GM12892 (cell line): ENCODE measurements at regions not wholly inside any gene's neighbourhood (a gene's known extent, or its start where the extent isn't known, plus 50 kb on each side); places are given as distances from the start of the nearest gene placed in this dataset.
"Not testable (repeated sequence)": the region's sequence is repeated elsewhere in the genome, so short reads cannot be mapped to it uniquely, and the experiment has no call there.

Experiments used
- DNase-seq: peaks from one replicate; pipeline ENCODE4 v3.0.0; 2011; ENCODE audit not compliant: insufficient read length
- FAIRE-seq: peaks from 2 replicates; lab custom pipeline; 2011; peaks lifted over from hg19 to GRCh38; lab: Jason Lieb, UNC
- POLR2A ChIP-seq: IDR thresholded peaks from 2 replicates; pipeline ENCODE4 v1.6.1; 2011; ENCODE audit warnings: low read depth, low read length, control low read depth
- POLR2AphosphoS5 ChIP-seq: IDR thresholded peaks from 2 replicates; pipeline ENCODE4 v1.6.1; 2011; ENCODE audit warnings: low read depth, low read length, control low read depth
- TAF1 ChIP-seq: IDR thresholded peaks from 2 replicates; pipeline ENCODE4 v1.6.1; 2011; ENCODE audit warnings: low read depth, mild to moderate bottlenecking, control low read depth, low read length, borderline replicate concordance

GRCh38 chr11:91305402-91305801, 919.2 kb upstream of the FAT3 start:
- no peak for FAIRE-seq
- no peak for DNase-seq
- TF ChIP-seq TAF1 (no peak), POLR2AphosphoS5 (no peak), POLR2A (no peak)

- TF ChIP-seq POLR2A (no peak), POLR2AphosphoS5 (no peak), TAF1 (no peak)
- DNase-seq: no peak
- no peak for FAIRE-seq
Observed at GRCh38 chr11:91303749-91304148, 920.9 kb upstream of the FAT3 start.

GRCh38 chr11:91299980-91300379, 924.6 kb upstream of the FAT3 start:
- DNase-seq (no peak), FAIRE-seq (no peak)
- no peak for TF ChIP-seq POLR2AphosphoS5
- no peak for TF ChIP-seq POLR2A
- TF ChIP-seq TAF1: no peak

- TF ChIP-seq TAF1: no peak
- TF ChIP-seq POLR2AphosphoS5: no peak
- TF ChIP-seq POLR2A: no peak
- FAIRE-seq (no peak), DNase-seq (no peak)
Observed at GRCh38 chr11:91296629-91297028, 928.0 kb upstream of the FAT3 start.

GRCh38 chr11:91295591-91295990, 929.0 kb upstream of the FAT3 start:
- no peak for TF ChIP-seq POLR2AphosphoS5
- no peak for TF ChIP-seq POLR2A
- TF ChIP-seq TAF1: no peak
- FAIRE-seq (no peak), DNase-seq (no peak)

- no peak for TF ChIP-seq POLR2A
- no peak for DNase-seq
- FAIRE-seq: no peak
Observed at GRCh38 chr11:91293119-91293518, 931.5 kb upstream of the FAT3 start.

GRCh38 chr11:91272089-91272488, 952.5 kb upstream of the FAT3 start:
- no peak for DNase-seq
- TF ChIP-seq POLR2A (no peak), TAF1 (no peak), POLR2AphosphoS5 (no peak)
- no peak for FAIRE-seq

- not testable (repeated sequence) for DNase-seq, FAIRE-seq
Observed at GRCh38 chr11:91268512-91269295, 955.9 kb upstream of the FAT3 start.

GRCh38 chr11:91265946-91266345, 958.7 kb upstream of the FAT3 start:
- TF ChIP-seq POLR2A (no peak), POLR2AphosphoS5 (no peak), TAF1 (no peak)

GRCh38 chr11:91264481-91264880, 960.1 kb upstream of the FAT3 start:
- TF ChIP-seq POLR2AphosphoS5: no peak
- no peak for TF ChIP-seq TAF1
- DNase-seq: no peak
- no peak for FAIRE-seq

More at GRCh38 chr11:91265946-91266345, 958.7 kb upstream of the FAT3 start:
- DNase-seq (no peak), FAIRE-seq (no peak)

GRCh38 chr11:91263496-91264365, 960.9 kb upstream of the FAT3 start:
- DNase-seq: no peak
- TF ChIP-seq TAF1: no peak
- no peak for FAIRE-seq

GRCh38 chr11:91261513-91261912, 963.1 kb upstream of the FAT3 start:
- DNase-seq (no peak), FAIRE-seq (no peak)
- no peak for TF ChIP-seq POLR2A
- TF ChIP-seq POLR2AphosphoS5: no peak
- TF ChIP-seq TAF1: no peak
